Ovary (tissue), 7 donors: ENCODE measurements at regions not wholly inside any gene's neighbourhood (a gene's known extent, or its start where the extent isn't known, plus 50 kb on each side); places are given as distances from the start of the nearest gene placed in this dataset.

Experiments used
- DNase-seq, 5 donors: peaks; one replicate each; pipeline ENCODE4 v3.0.0-alpha.2; 2019 to 2020
- H3K27ac ChIP-seq, 2 donors: fragments of 200-600 bp; one replicate each; pipeline versions ENCODE4 v1.5.1 to v1.8.0; 2019 to 2022
- H3K27me3 ChIP-seq: fragments of 200-600 bp; one replicate; pipeline ENCODE4 v1.8.0; 2022
- H3K36me3 ChIP-seq: fragments of 200-600 bp; sonication (generic); one replicate; pipeline ENCODE4 v1.5.1; 2019
- H3K4me1 ChIP-seq: one replicate; pipeline ENCODE4 v1.8.1; 2013; ENCODE audit warnings: mild to moderate bottlenecking, moderate library complexity; ENCODE audit not compliant: insufficient read depth
- H3K4me3 ChIP-seq: fragments of 200-600 bp; sonication (generic); one replicate; pipeline ENCODE4 v1.5.1; 2017
- H3K9me3 ChIP-seq, 2 donors: fragments of 200-600 bp in 1 of 2; sonication (generic) in 1 of 2; one replicate each; pipeline versions ENCODE4 v1.5.1 to v1.8.1; 2013 to 2019; ENCODE audit warnings: mild to moderate bottlenecking in 1 of 2, moderate library complexity in 1 of 2
- CTCF ChIP-seq, 3 donors: fragments of 450-650 bp in 2 of 3; fragments of 200-600 bp in 1 of 3; IDR thresholded peaks; one replicate each; pipeline versions ENCODE4 v1.5.1 to v1.8.0; 2016 to 2022; ENCODE audit warnings: antibody characterized with exemption in 3 of 3, mild to moderate bottlenecking in 1 of 3
- EP300 ChIP-seq: sonication (generic); formaldehyde crosslinking; IDR thresholded peaks from one replicate; pipeline ENCODE4 v1.6.1; 2017; ENCODE audit warnings: antibody characterized with exemption
- POLR2A ChIP-seq: fragments of 450-650 bp; IDR thresholded peaks from one replicate; pipeline ENCODE4 v1.6.1; 2017; ENCODE audit warnings: antibody characterized with exemption, mild to moderate bottlenecking, moderate library complexity
- WGBS, 3 donors: extraction: QIAGEN DNeasy Blood & Tissue Kit in 1 of 3; methylation state at CpG; one replicate each; pipeline versions ENCODE4 v1.1.5 to v1.1.7; 2013 to 2017; 5-methylcytosine and 5-hydroxymethylcytosine counted together
- intact Hi-C, 4 donors: fragments of 100-400 bp; cut with DNase I; formaldehyde crosslinking; loops; one replicate each; pipeline versions ENCODE4 v1.11.0 to v1.15.1; 2022 to 2023
- donor health status: DM: no; HTN: no; CAD: no; lungs with moderate emphysema.
- donor health status: DM: no; HTN: no; CAD: no.
- donor health status: Bipolar disorder and iron deficiency.
- donor health status: DM: no; HTN: no; CAD: no.
- donor health status: DM: yes; HTN: yes; CAD: no.

GRCh38 chr1:232880354-232880753 lies 70.1 kb upstream of the NTPCR start:
- intact Hi-C loops = no loop called here
- no peaks in the 10 kb centered on the region for H3K9me3 ChIP-seq
- no peaks in the 10 kb centered on the region for H3K36me3 ChIP-seq
- no peak for DNase-seq
- TF ChIP-seq POLR2A (no peak), EP300 (no peak), CTCF (IDR thresholded peaks at IDR 0.05) (no peak)
- H3K4me3 ChIP-seq = no peak overlapping the region
- WGBS, 3 donors = 49 to 59% (median 53%) methylated on average over 3 of the region's 3 CpGs
- no peaks in the 10 kb centered on the region for H3K27me3 ChIP-seq
- H3K27ac ChIP-seq = no peak overlapping the region
- H3K4me1 ChIP-seq = no peaks in the 10 kb centered on the region

DNA sequence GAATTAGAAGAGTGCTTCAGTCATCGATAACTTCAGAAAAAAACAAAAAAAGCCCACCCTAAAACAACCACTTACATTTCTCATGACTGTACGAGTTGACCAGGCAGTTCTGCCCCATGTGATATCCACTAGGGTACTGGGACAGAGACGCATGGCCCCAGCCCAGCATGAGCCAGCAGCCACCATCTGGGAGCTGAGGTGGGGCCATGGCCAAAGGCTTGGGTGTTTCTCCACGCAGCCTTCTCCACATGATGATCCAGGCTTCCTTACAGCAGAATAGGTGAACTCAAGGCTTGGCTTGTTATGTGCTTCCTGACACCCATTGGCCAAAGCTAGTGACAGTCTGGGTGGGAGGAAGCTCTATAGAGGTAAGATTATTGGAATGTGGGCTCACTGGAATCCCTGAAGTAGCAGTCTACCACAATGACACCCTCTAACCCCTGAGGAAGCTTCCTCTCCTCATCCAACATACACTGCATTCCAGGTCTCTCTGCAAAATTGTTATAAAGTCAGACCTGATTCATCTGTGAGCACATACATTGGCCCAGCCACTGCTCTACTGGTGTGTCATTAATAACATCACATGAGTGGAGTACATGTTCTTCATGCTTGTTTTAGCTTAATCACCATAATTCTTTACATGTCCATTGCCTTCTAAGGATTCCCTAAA lies 66.3 kb upstream of the NTPCR start:
- no peak for DNase-seq
- Histone ChIP-seq H3K4me3 (no peak overlapping the region), H3K4me1 (no peaks in the 10 kb centered on the region), H3K9me3 (no peaks in the 10 kb centered on the region), H3K36me3 (no peaks in the 10 kb centered on the region), H3K27ac (no peak overlapping the region), H3K27me3 (no peaks in the 10 kb centered on the region)
- 90 to 94% (median 91%) methylated on average over 4 of the region's 4 CpGs for WGBS, 3 donors
- intact Hi-C loops = no loop called here
- TF ChIP-seq POLR2A (no peak), EP300 (no peak), CTCF (IDR thresholded peaks at IDR 0.05) (no peak)

GRCh38 chr1:232886271-232886670 lies 64.1 kb upstream of the NTPCR start:
- Histone ChIP-seq H3K27me3 (no peaks in the 10 kb centered on the region), H3K4me1 (no peaks in the 10 kb centered on the region), H3K9me3 (no peaks in the 10 kb centered on the region), H3K36me3 (no peaks in the 10 kb centered on the region), H3K27ac (no peak overlapping the region), H3K4me3 (no peak overlapping the region)
- intact Hi-C loops = no loop called here
- 67 to 98% (median 90%) methylated on average over 2 of the region's 2 CpGs for WGBS, 3 donors
- DNase-seq = no peak
- TF ChIP-seq CTCF (IDR thresholded peaks at IDR 0.05) (no peak), POLR2A (no peak), EP300 (no peak)

DNA sequence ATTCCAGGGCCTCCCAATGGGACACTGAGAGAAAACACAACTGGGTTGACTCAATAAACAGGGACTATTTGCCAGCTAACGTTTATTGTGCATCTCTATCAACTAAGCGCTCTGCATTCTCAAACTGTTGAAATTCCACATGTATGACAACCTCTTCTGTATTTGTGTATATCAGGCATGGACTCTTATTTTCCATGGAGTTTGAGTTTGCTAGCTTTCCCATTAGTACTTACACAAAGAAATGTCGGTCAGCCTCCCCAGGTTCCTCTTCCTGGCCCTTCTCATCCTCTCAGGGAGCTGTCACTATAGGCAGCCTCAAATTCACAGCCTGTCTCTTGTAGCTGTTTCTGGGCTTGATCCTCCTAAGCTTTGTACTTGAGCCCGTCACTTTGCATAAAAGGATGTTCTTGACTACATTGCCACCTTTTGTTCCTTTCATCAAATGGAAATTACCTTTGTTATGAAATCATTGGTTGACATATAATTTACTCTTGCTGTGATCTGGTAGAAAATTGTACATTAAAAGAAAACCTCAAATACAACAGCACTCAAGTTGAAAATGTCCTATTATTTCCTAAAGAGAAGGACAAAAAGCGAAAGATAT lies 60.0 kb upstream of the NTPCR start:
- intact Hi-C loops = no loop called here
- Histone ChIP-seq H3K4me1 (no peaks in the 10 kb centered on the region), H3K27ac (no peak overlapping the region), H3K4me3 (no peak overlapping the region), H3K27me3 (no peaks in the 10 kb centered on the region), H3K9me3 (no peaks in the 10 kb centered on the region), H3K36me3 (no peaks in the 10 kb centered on the region)
- 87 to 90% (median 89%) methylated on average over 5 of the region's 5 CpGs for WGBS, 3 donors
- no peak for TF ChIP-seq EP300
- TF ChIP-seq CTCF (IDR thresholded peaks at IDR 0.05) = no peak
- TF ChIP-seq POLR2A = no peak
- DNase-seq = no peak
